HEK293 (cell line): ENCODE measurements at regions not wholly inside any gene's neighbourhood (a gene's known extent, or its start where the extent isn't known, plus 50 kb on each side); places are given as distances from the start of the nearest gene placed in this dataset.

Source experiments
- CTCF ChIA-PET: fragments of 350-600 bp; formaldehyde crosslinking; extraction: SDS; loops from one replicate; lab custom pipeline; 2021; ENCODE audit warnings: antibody characterized with exemption; lab: Yijun Ruan, JAX
- POLR2A ChIA-PET: fragments of 300-600 bp; formaldehyde crosslinking; extraction: SDS; loops from one replicate; lab custom pipeline; 2020; ENCODE audit warnings: antibody characterized with exemption, inconsistent platforms; lab: Yijun Ruan, JAX
- H3K27ac ChIP-seq: fragments of 200-500 bp; sonication (Bioruptor generic); 2 replicates; pipeline ENCODE4 v1.5.1; 2014; ENCODE audit warnings: low read depth, low read length, control low read depth, inconsistent platforms; ENCODE audit errors: extremely low read depth
- H3K36me3 ChIP-seq, 2 experiments: fragments of 200-500 bp in 1 of 2; sonication (Bioruptor generic) in 1 of 2; 1 replicate in 1 of 2; 2 replicates in 1 of 2; pipeline ENCODE4 v1.5.1; 2014 to 2017; ENCODE audit warnings: inconsistent platforms in 2 of 2, low read length in 2 of 2; ENCODE audit not compliant: control insufficient read depth in 2 of 2, insufficient read depth in 1 of 2
- H3K4me1 ChIP-seq: fragments of 200-500 bp; sonication (Bioruptor generic); 2 replicates; pipeline ENCODE4 v1.5.1; 2014; ENCODE audit warnings: mild to moderate bottlenecking, low read length, inconsistent platforms; ENCODE audit not compliant: control insufficient read depth, insufficient read depth
- H3K4me3 ChIP-seq: 2 replicates; pipeline ENCODE4 v1.5.1; 2011; ENCODE audit warnings: low read depth, mild to moderate bottlenecking, control low read depth, low read length, moderate library complexity
- H3K9me3 ChIP-seq: fragments of 200-500 bp; sonication (Bioruptor generic); 2 replicates; pipeline ENCODE4 v1.5.1; 2014; ENCODE audit warnings: low read depth, low read length, inconsistent platforms; ENCODE audit not compliant: control insufficient read depth, insufficient read depth
- BCL11A ChIP-seq: fragments of 450-650 bp; formaldehyde crosslinking; IDR thresholded peaks from 2 replicates; pipeline ENCODE4 v1.5.1; 2016; ENCODE audit warnings: low read depth, missing biosample characterization, missing genetic modification characterization
- ELK4 ChIP-seq: IDR thresholded peaks from 2 replicates; pipeline ENCODE4 v1.6.1; 2011; ENCODE audit warnings: mild to moderate bottlenecking, low read depth, low read length, borderline replicate concordance
- GLI2 ChIP-seq: fragments of 450-650 bp; formaldehyde crosslinking; IDR thresholded peaks from 2 replicates; pipeline ENCODE4; 2017; ENCODE audit warnings: missing biosample characterization, missing genetic modification characterization, low read depth, borderline replicate concordance
- IKZF3 ChIP-seq: fragments of 450-650 bp; IDR thresholded peaks from 2 replicates; pipeline ENCODE4 v1.5.0; 2018; ENCODE audit warnings: missing biosample characterization, mild to moderate bottlenecking, missing genetic modification characterization, moderate library complexity
- PBX3 ChIP-seq: sonication (generic); formaldehyde crosslinking; IDR thresholded peaks from 2 replicates; pipeline ENCODE4 v1.8.1; 2022; ENCODE audit warnings: mild to moderate bottlenecking, moderate library complexity, missing genetic modification reagents
- SP2 ChIP-seq: fragments of 450-650 bp; formaldehyde crosslinking; IDR thresholded peaks from 2 replicates; pipeline ENCODE4 v1.5.1; 2016; ENCODE audit warnings: missing biosample characterization, missing genetic modification characterization
- WT1 ChIP-seq: fragments of 450-650 bp; formaldehyde crosslinking; IDR thresholded peaks from 2 replicates; pipeline ENCODE4 v1.5.1; 2016; ENCODE audit warnings: missing biosample characterization, missing genetic modification characterization
- ZBTB17 ChIP-seq: fragments of 450-650 bp; formaldehyde crosslinking; IDR thresholded peaks from 2 replicates; pipeline ENCODE4 v1.5.1; 2016; ENCODE audit warnings: missing biosample characterization, missing genetic modification characterization
- ZBTB6 ChIP-seq: fragments of 450-650 bp; formaldehyde crosslinking; IDR thresholded peaks from 2 replicates; pipeline ENCODE4 v1.5.1; 2017; ENCODE audit warnings: missing biosample characterization, missing genetic modification characterization
- ZEB2 ChIP-seq: fragments of 450-650 bp; formaldehyde crosslinking; IDR thresholded peaks from 2 replicates; pipeline ENCODE4 v1.5.1; 2016; ENCODE audit warnings: missing biosample characterization, missing genetic modification characterization
- ZNF114 ChIP-seq: fragments of 450-650 bp; formaldehyde crosslinking; IDR thresholded peaks from 2 replicates; pipeline ENCODE4 v1.5.0; 2017; ENCODE audit warnings: missing biosample characterization, missing genetic modification characterization
- ZNF174 ChIP-seq: fragments of 450-650 bp; formaldehyde crosslinking; IDR thresholded peaks from 2 replicates; pipeline ENCODE4 v1.5.0; 2017; ENCODE audit warnings: missing biosample characterization, mild to moderate bottlenecking, missing genetic modification characterization
- ZNF19 ChIP-seq: fragments of 450-650 bp; formaldehyde crosslinking; IDR thresholded peaks from 2 replicates; pipeline ENCODE4; 2016; ENCODE audit warnings: missing biosample characterization, missing genetic modification characterization, low read depth
- ZNF2 ChIP-seq: fragments of 450-650 bp; formaldehyde crosslinking; IDR thresholded peaks from 2 replicates; pipeline ENCODE4 v1.5.1; 2016; ENCODE audit warnings: missing biosample characterization, missing genetic modification characterization
- ZNF335 ChIP-seq: fragments of 450-650 bp; formaldehyde crosslinking; conservative IDR thresholded peaks from 2 replicates; pipeline ENCODE4 v1.5.1; 2016; ENCODE audit warnings: missing biosample characterization, missing genetic modification characterization
- ZNF394 ChIP-seq: fragments of 450-650 bp; formaldehyde crosslinking; IDR thresholded peaks from 2 replicates; pipeline ENCODE4 v1.5.1; 2016; ENCODE audit warnings: missing biosample characterization, missing genetic modification characterization, mild to moderate bottlenecking, moderate library complexity, borderline replicate concordance
- ZNF423 ChIP-seq: fragments of 450-650 bp; formaldehyde crosslinking; IDR thresholded peaks from 2 replicates; pipeline ENCODE4 v1.5.1; 2016; ENCODE audit warnings: missing biosample characterization, missing genetic modification characterization
- ZNF529 ChIP-seq: fragments of 450-650 bp; formaldehyde crosslinking; IDR thresholded peaks from 2 replicates; pipeline ENCODE4 v1.5.1; 2017; ENCODE audit warnings: missing genetic modification characterization, missing biosample characterization; ENCODE audit not compliant: insufficient replicate concordance
- ZNF560 ChIP-seq: fragments of 450-650 bp; formaldehyde crosslinking; IDR thresholded peaks from 2 replicates; pipeline ENCODE4 v1.5.1; 2017; ENCODE audit warnings: missing biosample characterization, missing genetic modification characterization, borderline replicate concordance
- ZNF600 ChIP-seq: fragments of 450-650 bp; formaldehyde crosslinking; IDR thresholded peaks from 2 replicates; pipeline ENCODE4 v1.5.1; 2016; ENCODE audit warnings: missing biosample characterization, missing genetic modification characterization
- ZNF629 ChIP-seq: fragments of 450-650 bp; formaldehyde crosslinking; IDR thresholded peaks from 2 replicates; pipeline ENCODE4 v1.5.1; 2017; ENCODE audit warnings: missing biosample characterization, missing genetic modification characterization
- ZNF692 ChIP-seq: fragments of 450-650 bp; formaldehyde crosslinking; IDR thresholded peaks from 2 replicates; pipeline ENCODE4 v1.5.1; 2016; ENCODE audit warnings: missing biosample characterization, missing genetic modification characterization
- ZNF785 ChIP-seq: fragments of 450-650 bp; formaldehyde crosslinking; IDR thresholded peaks from 2 replicates; pipeline ENCODE4 v1.5.1; 2016; ENCODE audit warnings: missing biosample characterization, missing genetic modification characterization
- ZNF830 ChIP-seq: fragments of 450-650 bp; IDR thresholded peaks from 2 replicates; pipeline ENCODE4 v1.5.0; 2018; ENCODE audit warnings: missing biosample characterization, missing genetic modification characterization, low read depth, mild to moderate bottlenecking, moderate library complexity
- ZSCAN4 ChIP-seq: fragments of 450-650 bp; formaldehyde crosslinking; IDR thresholded peaks from 2 replicates; pipeline ENCODE4 v1.5.1; 2017; ENCODE audit warnings: missing biosample characterization, missing genetic modification characterization

GRCh38 chr4:31415629-31416028, 695.5 kb downstream of the PCDH7 start:
- CTCF ChIA-PET, result no interaction called here
- Histone ChIP-seq H3K9me3 (no peaks in the 10 kb centered on the region), H3K4me3 (no peak overlapping the region), H3K36me3 (no peaks in the 10 kb centered on the region), H3K27ac (no peak overlapping the region), H3K4me1 (no peaks in the 10 kb centered on the region)
- POLR2A ChIA-PET, result no interaction called here
- no peak for TF ChIP-seq GLI2
- TF ChIP-seq ZEB2 (tag by site-specific recombination), result no peak
- TF ChIP-seq ELK4, result no peak
- TF ChIP-seq ZNF174 (tag by site-specific recombination), result no peak
- no peak for TF ChIP-seq ZNF2 (tag by site-specific recombination)
- no peak for TF ChIP-seq ZNF19

GRCh38 chr4:31416498-31416897, 696.3 kb downstream of the PCDH7 start:
- no peaks in the 10 kb centered on the region for H3K4me1 ChIP-seq
- no peaks in the 10 kb centered on the region for H3K36me3 ChIP-seq
- POLR2A ChIA-PET, result no interaction called here
- H3K27ac ChIP-seq, result no peak overlapping the region
- TF ChIP-seq WT1, result no peak
- no peak for TF ChIP-seq ZNF335 (tag by site-specific recombination)
- TF ChIP-seq ZNF560, result no peak
- no peak for TF ChIP-seq ZNF785 (tag by site-specific recombination)
- TF ChIP-seq ZNF629, result no peak
- TF ChIP-seq ZNF394 (tag by site-specific recombination), result no peak
- TF ChIP-seq SP2 (tag by site-specific recombination), result no peak
- no peak for TF ChIP-seq ZBTB6
- no peak for TF ChIP-seq ZNF600 (tag by site-specific recombination)
- H3K4me3 ChIP-seq, result no peak overlapping the region
- CTCF ChIA-PET, result interaction anchor here (0.6 kb wide), 1 partner anchor 123 kb away, joined by 4 read pairs; no protein-coding TSS in a partner anchor
- no peaks in the 10 kb centered on the region for H3K9me3 ChIP-seq

- Histone ChIP-seq H3K9me3 (no peaks in the 10 kb centered on the region), H3K36me3 (no peaks in the 10 kb centered on the region), H3K27ac (no peak overlapping the region), H3K4me1 (no peaks in the 10 kb centered on the region), H3K4me3 (no peak overlapping the region)
- TF ChIP-seq ZNF114 (no peak), ZSCAN4 (tag by site-specific recombination) (no peak), ZNF692 (tag by site-specific recombination) (no peak), ZNF423 (tag by site-specific recombination) (no peak), ZNF19 (no peak), ZBTB17 (tag by site-specific recombination) (no peak), IKZF3 (tag by site-specific recombination) (no peak), ZNF830 (tag by site-specific recombination) (no peak), PBX3 (CRISPR knock-in tag) (no peak), ZNF529 (tag by site-specific recombination) (no peak), BCL11A (no peak)
- ChIA-PET CTCF (interaction anchor here (0.6 kb wide), 1 partner anchor 124 kb away, joined by 4 read pairs; no protein-coding TSS in a partner anchor), POLR2A (no interaction called here)
Measured at GRCh38 chr4:31417040-31417439, 696.9 kb downstream of the PCDH7 start.
